NCI-H345 (cell line): ENCODE measurements at regions not wholly inside any gene's neighbourhood (a gene's known extent, or its start where the extent isn't known, plus 50 kb on each side); places are given as distances from the start of the nearest gene placed in this dataset.
"Not testable (repeated sequence)": the region's sequence is repeated elsewhere in the genome, so short reads cannot be mapped to it uniquely, and the experiment has no call there.

Experiments
- DNase-seq: peaks from one replicate; lab custom pipeline; 2025; lab: John Stamatoyannopoulos, UW

DNA sequence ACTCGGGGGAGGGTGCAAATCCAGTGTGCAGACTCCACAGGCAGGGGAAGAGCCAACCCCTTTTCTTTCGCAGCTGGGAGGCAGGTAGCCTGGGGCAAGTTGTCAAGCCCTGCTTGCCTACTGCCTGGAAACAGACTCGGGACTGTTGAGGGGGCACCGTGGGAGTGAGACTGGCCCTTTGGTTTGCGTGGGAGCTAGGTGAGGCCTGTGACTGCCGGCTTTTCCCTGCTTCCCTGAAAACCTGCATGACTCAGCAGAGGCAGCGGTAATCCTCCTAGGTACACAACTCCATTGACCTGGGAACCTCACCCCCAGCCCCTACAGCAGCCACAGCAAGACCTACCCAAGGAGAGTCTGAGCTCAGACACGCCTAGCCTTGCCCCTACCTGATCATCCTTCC, 509.5 kb downstream of the DTWD2 start:
- no peak for DNase-seq

DNA sequence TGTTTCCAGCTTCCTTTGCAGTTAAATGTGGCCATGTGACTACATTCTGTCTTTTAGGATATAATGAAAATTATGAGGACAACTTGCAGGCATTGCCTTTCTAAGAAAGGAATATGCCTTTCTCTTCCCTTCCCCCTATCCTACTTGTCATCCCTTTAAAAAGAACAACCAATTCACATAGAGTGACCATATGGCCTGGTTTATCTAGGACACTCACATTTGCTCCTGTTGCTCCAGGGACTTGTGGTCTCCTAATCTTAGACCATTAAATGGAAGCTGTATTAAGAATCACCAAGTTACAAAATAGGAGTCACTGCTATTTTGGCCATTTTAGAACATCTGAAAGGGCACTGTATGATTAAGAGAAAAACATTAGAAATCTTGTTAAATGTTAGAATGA, 520.3 kb downstream of the DTWD2 start:
- DNase-seq: no peak

DNA sequence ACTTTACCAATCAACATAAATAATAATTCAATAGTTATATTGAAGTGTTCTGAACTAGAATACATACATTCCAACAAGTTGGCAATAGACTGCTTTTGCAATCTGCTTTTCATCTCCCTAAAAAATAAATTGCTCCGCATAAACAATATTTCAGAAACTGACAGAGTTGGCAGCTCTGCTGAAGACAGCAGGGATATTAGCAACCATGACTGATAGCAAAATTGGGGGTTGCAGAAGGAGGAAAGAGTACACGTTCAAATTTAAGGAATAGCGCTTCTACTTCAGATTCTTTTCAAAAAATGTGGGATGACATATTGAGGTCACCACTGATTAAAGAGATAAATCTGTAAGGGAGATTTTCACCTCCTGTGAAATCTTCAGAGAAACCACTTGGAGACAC, 521.2 kb downstream of the DTWD2 start:
- DNase-seq: no peak

DNA sequence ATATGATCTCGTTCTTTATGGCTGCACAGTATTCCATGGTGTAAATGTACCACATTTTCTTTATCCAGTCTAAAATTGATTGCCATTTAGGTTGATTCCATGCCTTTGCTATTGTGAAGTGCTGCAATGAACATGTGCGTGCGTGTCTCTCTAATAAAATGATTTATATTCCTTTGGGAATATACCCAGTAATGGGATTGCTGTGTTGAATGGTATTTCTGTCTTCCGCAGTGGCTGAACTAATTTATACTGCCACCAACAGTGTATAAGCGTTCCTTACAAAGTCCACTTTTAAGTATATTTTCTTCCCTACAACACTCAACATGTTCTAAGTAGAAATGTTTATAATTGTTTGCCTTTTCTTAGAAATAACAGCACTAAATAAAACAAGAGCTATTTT, 521.9 kb downstream of the DTWD2 start:
- DNase-seq: no peak

DNA sequence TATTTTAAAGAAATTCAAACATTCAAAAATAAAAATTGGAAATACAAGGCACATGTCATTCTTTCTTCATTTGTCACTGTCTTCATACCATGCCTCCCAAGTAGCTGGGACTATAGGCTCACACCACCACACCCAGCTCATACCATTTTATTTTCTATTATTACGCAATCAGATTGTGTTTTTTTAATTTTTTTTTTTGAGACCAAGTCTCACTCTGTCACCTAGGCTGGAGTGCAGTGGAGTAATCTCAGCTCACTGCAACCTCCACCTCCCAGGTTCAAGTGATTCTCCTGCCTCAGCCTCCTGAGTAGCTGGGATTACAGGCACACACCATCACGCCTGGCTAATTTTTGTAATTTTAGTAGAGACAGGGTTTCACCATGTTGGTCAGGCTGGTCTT, 526.1 kb downstream of the DTWD2 start:
- not testable (repeated sequence) for DNase-seq

DNA sequence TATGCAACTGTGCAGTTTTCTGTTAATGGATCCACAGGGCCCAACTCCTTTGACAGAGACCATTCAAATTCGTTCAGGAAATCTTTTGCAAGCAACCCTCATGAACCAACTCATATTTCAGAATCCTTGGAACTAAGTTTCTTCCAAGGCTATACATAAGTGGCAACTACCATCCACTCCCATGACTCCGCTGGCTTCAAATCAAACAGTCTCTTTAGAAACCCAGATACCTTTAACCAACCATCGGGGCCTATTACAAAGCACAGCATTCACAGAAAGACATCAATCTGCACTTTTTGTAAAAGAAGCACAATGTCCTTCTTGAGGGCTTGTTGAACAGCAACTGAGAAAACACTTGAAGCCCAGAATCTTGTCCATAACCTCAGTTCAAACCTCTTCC, 526.9 kb downstream of the DTWD2 start:
- no peak for DNase-seq

DNA sequence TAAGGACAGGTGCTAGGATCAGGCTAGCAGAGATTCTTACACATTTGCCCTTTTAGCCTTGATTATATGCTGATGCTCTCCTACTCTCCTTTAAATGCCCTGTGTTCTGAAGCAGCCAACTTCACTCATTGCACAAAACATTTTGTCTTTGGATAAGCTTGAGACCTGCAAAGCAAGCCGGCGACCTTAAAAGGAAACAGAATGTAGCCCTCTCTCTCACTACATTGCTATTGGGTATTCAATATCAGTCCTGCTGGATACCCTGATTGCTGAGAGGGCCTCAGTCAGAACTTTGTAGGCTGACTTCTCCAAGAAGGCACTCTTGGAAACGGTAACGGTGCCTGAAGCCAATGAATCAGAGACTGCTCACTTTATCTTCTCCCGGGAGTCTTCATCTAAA, 528.9 kb downstream of the DTWD2 start:
- no peak for DNase-seq

DNA sequence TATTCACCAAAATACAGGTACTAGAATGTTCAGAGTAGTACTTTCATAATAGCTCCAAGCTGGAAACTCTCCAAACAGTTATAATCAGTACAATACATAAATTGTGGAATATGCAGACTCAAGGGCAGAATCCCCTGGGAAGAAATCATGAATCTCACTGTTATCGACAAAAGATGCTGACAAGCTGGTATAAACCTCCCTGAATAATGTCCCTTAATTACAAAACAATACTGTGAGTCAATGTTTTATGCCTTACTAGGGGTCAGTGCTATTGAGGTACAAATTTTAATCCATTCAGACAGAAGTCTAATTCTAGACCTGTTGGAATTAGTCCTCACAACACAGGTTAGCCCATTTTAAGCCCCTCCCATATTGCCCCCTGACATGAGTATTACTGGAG, 532.3 kb downstream of the DTWD2 start:
- no peak for DNase-seq

DNA sequence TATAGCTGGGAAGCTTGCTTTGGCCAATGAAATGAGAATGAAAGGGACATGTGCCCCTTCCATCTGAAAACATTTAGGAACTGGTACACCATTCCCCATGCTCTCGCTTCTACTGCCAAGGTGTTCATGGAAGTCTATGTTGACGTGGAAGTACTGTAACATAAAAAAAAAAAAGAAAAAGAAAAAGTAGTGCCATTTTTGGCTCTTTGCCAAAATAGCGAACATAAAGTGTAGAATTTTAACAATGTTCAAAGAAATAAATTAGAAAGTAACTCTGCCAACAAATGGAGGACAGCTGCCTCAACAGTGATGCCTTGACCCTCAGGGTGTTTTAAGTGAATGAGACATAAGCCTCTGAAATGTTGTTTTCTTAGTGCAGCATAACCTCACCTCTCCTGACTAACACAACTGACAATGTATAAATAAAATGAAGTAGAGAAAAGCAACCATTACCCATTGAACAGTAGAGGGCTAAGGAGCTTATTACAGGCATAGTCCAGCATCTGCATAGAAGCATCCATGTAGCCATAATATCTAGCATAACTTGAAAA, 536.6 kb downstream of the DTWD2 start:
- no peak for DNase-seq

DNA sequence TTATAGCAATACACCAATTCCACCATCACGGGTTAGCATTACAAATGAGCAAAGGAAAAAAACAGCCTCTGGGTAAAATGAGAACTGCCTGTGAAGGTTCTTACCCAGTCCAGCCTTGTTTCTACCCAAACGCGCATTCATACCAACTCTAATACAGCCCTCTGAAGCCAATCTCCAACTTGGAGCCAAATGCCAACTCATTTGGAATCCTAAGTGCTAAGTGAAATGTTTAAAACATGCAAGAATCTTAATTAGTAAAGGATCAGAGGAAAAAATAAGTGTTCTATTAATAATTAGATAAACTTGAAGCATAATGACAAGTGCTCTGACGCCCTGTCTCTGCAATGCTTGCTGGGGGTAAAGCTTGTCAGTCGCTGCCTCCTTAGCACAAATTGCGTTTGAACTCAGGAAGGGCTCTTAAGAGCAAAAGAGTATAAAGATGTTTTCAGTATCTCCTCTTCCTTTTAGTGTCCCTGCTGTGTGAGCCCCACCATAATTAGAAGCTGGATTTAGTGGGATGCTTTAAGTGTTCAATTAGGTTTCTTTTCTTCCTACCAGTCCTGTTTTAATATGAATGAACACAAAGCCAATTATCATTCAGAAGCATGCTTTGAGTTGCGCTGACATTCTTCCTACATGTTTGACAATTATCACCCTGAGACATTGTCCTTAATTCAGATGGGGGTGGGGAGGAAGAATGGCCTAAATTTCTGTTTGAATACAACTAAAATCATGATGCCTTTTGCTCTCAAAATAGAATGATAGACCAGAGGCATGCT, 537.6 kb downstream of the DTWD2 start:
- DNase-seq: no peak

DNA sequence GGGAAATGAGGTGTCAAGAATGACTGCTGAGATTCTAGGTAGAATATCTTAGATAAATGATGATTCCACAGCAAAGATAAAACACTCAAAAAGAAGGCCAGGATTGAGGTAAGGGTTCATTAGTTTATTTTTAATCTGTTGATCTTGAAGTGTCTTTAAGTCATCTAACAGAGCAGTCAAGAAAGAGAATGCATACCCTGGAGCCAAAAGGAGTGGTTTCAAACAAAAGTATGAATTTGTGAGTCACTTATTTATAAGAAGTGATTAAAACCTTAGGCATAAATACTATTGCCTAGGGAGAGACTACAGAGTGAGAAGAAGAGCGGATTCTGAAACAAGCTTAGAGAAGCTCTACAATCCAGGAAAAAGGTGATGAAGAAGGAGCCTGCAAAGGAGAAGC, 541.0 kb downstream of the DTWD2 start:
- no peak for DNase-seq

DNA sequence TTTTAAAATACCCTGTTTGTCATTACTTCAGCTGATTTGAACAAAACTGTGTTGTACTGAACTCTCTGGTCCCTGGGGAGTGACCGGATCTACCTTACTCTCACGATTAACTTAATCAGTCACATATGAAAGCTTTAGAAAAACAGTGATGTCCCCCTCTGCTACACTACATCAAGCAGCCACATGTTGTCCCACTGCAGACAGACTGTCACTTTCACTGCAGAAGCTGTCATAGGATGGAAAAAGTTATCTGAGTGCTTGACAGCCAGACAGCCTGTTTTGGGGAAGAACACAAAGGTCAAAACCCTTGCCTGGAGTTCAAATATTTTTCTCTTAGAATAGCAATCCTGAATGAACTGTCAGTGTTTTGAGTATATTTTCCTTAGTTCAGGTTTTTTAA, 546.4 kb downstream of the DTWD2 start:
- DNase-seq: no peak

DNA sequence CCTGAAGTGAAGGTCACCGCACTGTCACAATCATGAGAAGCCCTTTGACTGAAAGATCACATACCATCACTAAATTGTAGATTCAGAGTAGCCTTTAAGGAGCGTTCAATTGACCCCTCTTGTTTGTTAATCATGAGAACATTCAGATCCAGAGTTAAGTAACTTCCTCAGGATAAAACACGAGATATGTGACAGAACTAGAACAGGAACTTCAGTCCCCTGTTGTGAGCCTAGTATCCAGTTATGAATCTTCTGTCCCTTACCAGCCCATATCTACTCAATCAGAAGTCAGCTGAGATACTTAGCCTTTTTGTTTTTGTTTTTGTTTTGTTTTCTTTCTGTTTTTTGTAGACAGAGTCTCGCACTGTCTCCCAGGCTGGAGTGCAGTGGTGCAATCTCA, 547.3 kb downstream of the DTWD2 start:
- DNase-seq: no peak

DNA sequence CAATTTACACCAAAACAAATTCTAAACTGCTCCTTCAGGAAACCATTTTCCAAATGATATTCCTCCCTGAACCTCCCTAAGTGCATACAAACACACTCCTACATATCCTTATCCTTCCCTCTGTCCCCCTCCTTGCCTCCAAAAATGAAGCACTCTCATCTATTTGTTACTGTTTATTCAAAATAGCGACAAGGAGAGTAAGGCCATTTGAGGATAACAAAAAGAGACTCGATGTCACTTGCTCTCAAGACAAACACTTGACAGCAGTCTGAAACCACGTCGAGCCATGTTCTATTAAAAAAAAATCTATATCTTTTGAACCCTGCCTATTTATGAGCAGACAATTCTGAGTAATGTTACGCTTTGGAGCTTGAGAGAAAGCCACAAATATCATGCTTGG, 547.9 kb downstream of the DTWD2 start:
- DNase-seq: no peak

DNA sequence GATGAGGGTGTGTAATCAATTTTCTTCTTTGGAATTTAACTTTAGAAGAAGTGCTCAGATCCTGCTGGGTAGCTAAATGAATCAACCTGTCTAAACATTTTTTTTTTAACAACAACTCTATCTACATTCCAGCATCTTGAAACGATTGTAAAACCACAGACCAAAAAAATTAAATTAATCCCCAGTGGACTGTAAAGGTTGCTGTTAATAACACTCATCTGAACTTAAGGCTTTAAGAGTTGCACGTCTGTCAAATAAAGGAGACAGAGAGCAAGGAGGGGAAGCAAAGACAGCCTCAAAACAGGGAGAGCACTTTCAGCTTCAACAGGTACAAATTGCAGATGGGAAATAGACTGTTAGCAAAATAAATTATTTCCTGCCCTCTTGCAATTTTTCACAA, 548.5 kb downstream of the DTWD2 start:
- no peak for DNase-seq

DNA sequence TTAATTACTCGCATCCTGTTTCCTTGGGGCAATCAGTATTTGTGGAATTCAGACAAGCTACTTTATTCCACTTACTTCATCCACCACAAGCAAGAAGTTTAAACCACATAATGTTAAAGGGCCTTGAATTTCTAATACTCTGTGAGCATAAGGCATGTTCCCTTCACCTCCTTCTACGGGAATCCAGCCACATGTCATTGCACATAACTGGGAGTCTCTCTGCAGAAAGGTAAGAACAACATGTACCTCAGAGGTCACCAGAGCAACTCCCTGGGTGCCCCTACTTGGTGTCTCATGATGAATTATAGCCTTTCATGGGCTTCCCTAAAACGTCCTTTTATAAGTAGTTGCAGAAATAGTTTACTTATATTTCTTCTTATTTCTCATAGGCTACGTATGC, 553.2 kb downstream of the DTWD2 start:
- no peak for DNase-seq

DNA sequence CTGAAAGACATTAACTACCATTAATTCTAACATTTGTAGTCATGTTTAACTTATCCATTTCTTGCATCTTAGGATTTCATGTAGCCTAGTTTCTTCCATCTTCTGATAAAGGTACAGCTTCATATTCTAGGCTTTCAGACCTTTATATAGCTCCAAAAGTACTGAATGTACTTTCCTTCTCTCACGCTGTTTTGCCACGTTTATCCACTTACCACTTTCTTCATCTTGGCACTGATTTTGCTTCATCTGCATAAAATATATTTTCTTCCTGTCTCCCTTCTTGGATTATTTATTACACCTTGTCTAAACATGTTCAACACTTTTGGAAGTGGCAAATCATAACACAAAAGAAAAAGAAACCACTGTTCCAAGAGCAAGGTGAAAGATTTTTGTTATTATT, 553.8 kb downstream of the DTWD2 start:
- no peak for DNase-seq

DNA sequence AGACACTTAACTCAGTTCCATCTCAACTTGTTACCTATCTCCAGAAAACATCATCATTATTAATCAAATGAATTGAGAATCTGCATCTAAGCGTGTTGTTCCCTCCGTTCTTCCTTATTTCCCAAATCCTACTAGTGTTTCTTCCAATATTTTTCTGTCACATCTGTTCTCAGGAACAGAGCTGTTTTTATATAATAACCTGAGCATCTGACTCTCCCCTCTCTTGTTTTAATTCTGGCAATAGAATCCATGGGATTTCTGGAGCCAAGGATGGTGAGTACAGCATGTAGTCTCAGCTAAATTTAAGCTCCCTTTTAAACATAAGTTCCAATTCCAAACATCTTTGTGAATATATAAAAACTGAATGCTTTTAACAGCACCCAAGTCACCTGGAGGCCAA, 558.3 kb downstream of the DTWD2 start:
- no peak for DNase-seq

DNA sequence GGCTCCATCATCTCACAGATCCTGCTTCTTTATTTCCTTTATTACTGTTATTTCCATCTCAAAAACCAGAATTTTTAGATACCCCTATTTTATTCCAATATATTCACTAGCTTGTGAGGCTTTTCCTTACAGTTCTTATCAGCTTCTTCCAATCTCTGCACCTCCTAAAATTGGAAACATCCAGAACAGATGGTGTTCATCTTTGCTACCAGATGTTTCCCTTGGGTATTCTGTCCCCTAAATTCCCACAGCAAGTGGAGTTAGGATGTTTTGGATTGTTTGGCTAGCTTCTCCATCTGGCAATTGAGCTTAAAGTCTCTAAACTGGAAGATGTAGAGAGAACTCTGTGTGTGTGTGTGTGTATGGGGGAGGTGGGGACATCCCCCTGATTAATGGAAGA, 580.4 kb downstream of the DTWD2 start:
- DNase-seq: no peak

DNA sequence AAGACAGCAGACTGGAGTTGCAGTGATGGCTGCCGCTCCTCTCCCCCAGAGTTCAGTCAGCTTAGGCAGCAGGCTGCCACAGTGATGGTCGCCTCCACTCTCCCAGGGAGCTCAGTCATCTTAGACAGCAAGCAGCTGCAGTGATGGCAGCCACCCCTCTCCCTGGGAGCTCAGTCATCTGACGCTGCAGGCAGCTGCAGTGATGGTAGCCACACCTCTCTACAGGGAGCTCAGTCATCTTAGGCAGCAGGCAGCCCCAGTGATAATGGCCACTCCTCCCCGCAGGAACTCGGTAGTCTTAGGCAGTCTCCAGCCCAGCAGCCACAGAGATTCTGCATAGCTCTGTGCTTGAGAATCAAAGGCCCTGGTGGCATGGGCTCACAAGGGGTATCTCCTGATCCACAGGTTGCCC, 582.7 kb downstream of the DTWD2 start:
- DNase-seq: no peak

DNA sequence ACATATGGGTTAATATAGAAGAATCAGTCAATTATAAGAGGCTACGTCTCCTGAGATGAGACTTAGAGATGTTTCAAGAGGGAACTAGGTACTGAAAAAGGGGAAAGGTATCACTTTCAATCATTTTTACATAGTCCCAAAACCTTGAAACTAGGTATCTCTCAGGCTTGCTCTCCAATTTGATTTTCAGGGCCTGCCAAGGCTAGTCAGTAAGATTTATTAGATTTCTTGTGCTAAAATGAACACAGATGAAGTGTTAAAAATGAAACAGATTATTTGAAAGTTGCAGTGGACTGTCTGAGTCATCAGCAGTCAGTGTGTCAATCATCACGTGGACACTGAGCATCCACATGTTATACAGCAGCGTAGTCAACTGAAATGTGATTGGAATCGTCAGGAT, 591.1 kb downstream of the DTWD2 start:
- DNase-seq: no peak

DNA sequence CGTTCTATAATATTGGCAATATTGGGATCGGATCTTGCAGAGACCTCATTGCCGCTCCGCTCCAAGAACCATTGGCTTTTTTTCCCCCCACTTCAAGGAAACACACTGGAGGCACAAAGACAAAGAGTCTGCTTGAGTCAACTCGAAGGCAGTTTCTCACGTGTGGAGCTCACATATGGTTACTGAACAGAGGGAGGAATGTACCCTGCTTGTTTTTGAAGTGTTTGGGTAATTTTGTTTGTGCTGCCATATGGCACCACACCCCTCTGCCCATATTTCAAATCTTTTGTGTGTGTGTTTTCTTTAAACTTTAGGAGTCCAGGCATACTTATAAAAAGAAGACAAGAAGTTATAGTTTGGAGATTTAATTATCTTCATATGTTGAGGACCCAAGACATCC, 595.9 kb downstream of the DTWD2 start:
- no peak for DNase-seq

DNA sequence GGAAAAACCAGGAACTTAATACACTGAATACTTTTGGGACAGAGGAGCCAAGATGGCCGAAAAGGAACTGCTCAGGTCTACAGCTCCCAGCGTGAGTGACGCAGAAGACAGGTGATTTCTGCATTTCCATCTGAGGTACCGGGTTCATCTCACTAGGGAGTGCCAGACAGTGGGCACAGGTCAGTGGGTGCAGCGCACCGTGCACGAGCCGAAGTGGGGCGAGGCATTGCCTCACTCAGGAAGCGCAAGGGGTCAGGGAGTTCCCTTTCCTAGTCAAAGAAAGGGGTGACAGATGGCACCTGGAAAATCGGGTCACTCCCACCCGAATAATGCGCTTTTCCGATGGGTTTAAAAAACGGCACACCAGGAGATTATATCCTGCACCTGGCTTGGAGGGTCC, 605.4 kb downstream of the DTWD2 start:
- not testable (repeated sequence) for DNase-seq

DNA sequence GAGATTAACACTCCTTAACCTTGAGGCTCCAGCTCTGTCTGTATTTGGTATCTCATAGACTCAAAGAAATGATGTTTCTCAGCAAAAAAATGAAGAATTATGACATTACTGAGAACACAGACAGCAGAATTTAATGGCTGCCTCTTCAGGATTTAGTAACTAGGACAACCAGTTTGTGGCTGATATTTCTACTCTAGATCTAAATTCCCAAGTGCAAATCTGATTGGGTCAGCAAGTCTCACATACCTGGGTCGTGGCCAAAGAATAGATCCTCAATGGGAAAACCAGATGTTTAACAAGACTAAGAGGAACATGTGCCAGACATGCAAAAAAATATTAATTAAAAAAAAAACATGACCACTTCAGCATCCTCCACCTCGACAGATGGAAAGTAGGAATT, 608.9 kb downstream of the DTWD2 start:
- DNase-seq: no peak
